ENCODE measurements at regions not wholly inside any gene's neighbourhood (a gene's known extent, or its start where the extent isn't known, plus 50 kb on each side); places are given as distances from the start of the nearest gene placed in this dataset.

DNA sequence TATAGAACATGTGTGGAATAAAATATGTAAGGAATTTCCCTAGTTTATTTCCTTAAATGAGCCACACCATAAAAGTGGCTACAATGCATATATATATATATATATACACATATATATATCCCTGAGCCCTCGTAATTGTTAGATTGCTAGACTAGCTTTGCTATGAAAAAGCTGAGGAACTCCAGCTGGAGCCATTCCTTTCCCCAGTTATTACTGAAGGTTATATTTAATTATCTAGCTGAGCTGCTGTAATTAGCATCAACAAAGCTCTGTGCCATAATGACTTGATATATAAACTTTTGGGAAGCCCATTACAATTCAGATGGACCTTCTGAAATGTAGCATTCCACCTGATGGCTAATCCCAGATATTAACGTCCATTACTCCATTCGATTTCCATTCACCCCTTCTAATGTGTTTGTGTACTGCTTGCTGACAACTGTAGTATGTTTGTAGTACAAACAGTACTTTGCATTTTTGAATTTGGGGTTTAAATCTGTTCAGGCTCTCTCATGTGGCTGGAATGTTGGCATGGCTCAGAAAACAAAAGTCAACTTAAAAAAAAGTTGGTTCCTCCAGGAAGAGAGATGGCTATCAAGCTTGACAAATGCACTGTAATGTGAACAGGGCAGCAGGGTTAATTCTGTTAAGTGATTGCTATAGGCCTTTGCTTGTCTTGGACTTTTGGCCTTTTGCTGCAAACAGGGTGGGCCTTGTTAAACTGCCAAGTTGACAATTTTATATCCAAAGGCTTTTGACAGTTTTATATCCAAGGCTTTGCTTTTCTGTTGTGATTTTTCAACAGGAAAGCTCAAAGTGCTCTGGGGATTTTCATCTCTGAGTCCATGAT is 170.0 kb downstream of the LTN1 start:
- no peak overlapping the region for H2AFZ ChIP-seq (ENCODE audit: insufficient read depth, low read depth, low read length, poor library complexity, severe bottlenecking)
- Mint-ChIP-seq H3K4me1 (no peaks in the 10 kb centered on the region), H3K27ac (no peak overlapping the region), H3K9me3 (ENCODE audit: insufficient read depth) (no peaks in the 10 kb centered on the region), H3K27me3 (peaks cover 5% of the 10 kb centered on the region), H3K4me3 (no peak overlapping the region)
- no peaks in the 10 kb centered on the region for H4K20me1 ChIP-seq (ENCODE audit: control insufficient read depth, insufficient read depth, low read length, poor library complexity, severe bottlenecking)
- no CpG with 5 or more reads among the region's 3 CpGs for WGBS (ENCODE audit: insufficient coverage)
- H3K4me3 ChIP-seq (ENCODE audit: control extremely low read depth in 1 of 5, extremely low read depth in 1 of 5, insufficient read depth in 1 of 5, low read depth in 2 of 5, low read length in 4 of 5): no peak overlapping the region
- H3K79me2 ChIP-seq (ENCODE audit: control insufficient read depth, insufficient read depth, low read length): no peaks in the 10 kb centered on the region
- TF ChIP-seq, protein P1, sequence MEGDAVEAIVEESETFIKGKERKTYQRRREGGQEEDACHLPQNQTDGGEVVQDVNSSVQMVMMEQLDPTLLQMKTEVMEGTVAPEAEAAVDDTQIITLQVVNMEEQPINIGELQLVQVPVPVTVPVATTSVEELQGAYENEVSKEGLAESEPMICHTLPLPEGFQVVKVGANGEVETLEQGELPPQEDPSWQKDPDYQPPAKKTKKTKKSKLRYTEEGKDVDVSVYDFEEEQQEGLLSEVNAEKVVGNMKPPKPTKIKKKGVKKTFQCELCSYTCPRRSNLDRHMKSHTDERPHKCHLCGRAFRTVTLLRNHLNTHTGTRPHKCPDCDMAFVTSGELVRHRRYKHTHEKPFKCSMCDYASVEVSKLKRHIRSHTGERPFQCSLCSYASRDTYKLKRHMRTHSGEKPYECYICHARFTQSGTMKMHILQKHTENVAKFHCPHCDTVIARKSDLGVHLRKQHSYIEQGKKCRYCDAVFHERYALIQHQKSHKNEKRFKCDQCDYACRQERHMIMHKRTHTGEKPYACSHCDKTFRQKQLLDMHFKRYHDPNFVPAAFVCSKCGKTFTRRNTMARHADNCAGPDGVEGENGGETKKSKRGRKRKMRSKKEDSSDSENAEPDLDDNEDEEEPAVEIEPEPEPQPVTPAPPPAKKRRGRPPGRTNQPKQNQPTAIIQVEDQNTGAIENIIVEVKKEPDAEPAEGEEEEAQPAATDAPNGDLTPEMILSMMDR (IDR thresholded peaks at IDR 0.05): no peak
- no peak for TF ChIP-seq EZH2 (IDR thresholded peaks at IDR 0.05; ENCODE audit: borderline replicate concordance, insufficient read depth, low read depth, low read length, poor library complexity, severe bottlenecking)
- no peaks in the 10 kb centered on the region for H3K27me3 ChIP-seq (replicated peaks in 1 of 4; ENCODE audit: control extremely low read depth in 1 of 4, control insufficient read depth in 3 of 4, insufficient read depth in 4 of 4, low read length in 3 of 4)
- no peak overlapping the region for H3K4me2 ChIP-seq (replicated peaks; ENCODE audit: low read depth, low read length, poor library complexity, severe bottlenecking)
- no peaks in the 10 kb centered on the region for H3K9me3 ChIP-seq (ENCODE audit: control extremely low read depth in 1 of 3, control insufficient read depth in 2 of 3, insufficient read depth in 1 of 3, low read length in 2 of 3)
- no peaks in the 10 kb centered on the region for H3K36me3 ChIP-seq (replicated peaks in 1 of 2; ENCODE audit: control extremely low read depth in 1 of 2, control insufficient read depth in 1 of 2, extremely low read depth in 1 of 2, insufficient read depth in 2 of 2, low read length in 1 of 2)
- H3K4me1 ChIP-seq (ENCODE audit: control insufficient read depth in 2 of 2, insufficient read depth in 2 of 2, low read length in 2 of 2): no peaks in the 10 kb centered on the region
- ChIA-PET CTCF (interaction anchor here (1.4 kb wide), 1 partner anchor 77 kb away, joined by 3 read pairs; no protein-coding TSS in a partner anchor), POLR2A (no interaction called here)
- no peak for DNase-seq
- no peak overlapping the region for H3K9ac ChIP-seq (ENCODE audit: low read length)
- H3K27ac ChIP-seq (ENCODE audit: low read length in 2 of 2): no peak overlapping the region
- intact Hi-C loops (cut with micrococcal nuclease): no loop called here
- no peak for ATAC-seq (ENCODE audit: low read depth)

DNA sequence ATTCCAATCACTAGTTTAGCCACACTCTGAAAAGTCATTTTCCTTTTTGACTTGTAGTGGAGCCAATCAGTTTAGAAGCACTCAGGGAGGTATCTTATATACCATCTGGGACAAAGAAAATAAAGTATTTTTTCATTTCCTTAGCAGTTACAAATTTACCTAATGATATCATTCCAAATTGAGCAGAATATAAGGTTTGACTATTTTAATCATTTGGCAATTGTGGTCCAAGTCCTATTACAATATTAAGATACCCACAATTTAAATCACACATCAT is 170.6 kb downstream of the LTN1 start:
- Histone ChIP-seq H3K4me2 (replicated peaks; ENCODE audit: low read depth, low read length, poor library complexity, severe bottlenecking) (no peak overlapping the region), H3K9ac (ENCODE audit: low read length) (no peak overlapping the region), H3K9me3 (ENCODE audit: control extremely low read depth in 1 of 3, control insufficient read depth in 2 of 3, insufficient read depth in 1 of 3, low read length in 2 of 3) (no peaks in the 10 kb centered on the region), H2AFZ (ENCODE audit: insufficient read depth, low read depth, low read length, poor library complexity, severe bottlenecking) (no peak overlapping the region), H4K20me1 (ENCODE audit: control insufficient read depth, insufficient read depth, low read length, poor library complexity, severe bottlenecking) (no peaks in the 10 kb centered on the region), H3K4me3 (ENCODE audit: control extremely low read depth in 1 of 5, extremely low read depth in 1 of 5, insufficient read depth in 1 of 5, low read depth in 2 of 5, low read length in 4 of 5) (no peak overlapping the region), H3K27ac (ENCODE audit: low read length in 2 of 2) (no peak overlapping the region), H3K36me3 (replicated peaks in 1 of 2; ENCODE audit: control extremely low read depth in 1 of 2, control insufficient read depth in 1 of 2, extremely low read depth in 1 of 2, insufficient read depth in 2 of 2, low read length in 1 of 2) (no peaks in the 10 kb centered on the region), H3K79me2 (ENCODE audit: control insufficient read depth, insufficient read depth, low read length) (no peaks in the 10 kb centered on the region), H3K27me3 (replicated peaks in 1 of 4; ENCODE audit: control extremely low read depth in 1 of 4, control insufficient read depth in 3 of 4, insufficient read depth in 4 of 4, low read length in 3 of 4) (no peaks in the 10 kb centered on the region), H3K4me1 (ENCODE audit: control insufficient read depth in 2 of 2, insufficient read depth in 2 of 2, low read length in 2 of 2) (no peaks in the 10 kb centered on the region)
- H3K27me3 Mint-ChIP-seq: peaks cover 5% of the 10 kb centered on the region
- TF ChIP-seq EZH2 (IDR thresholded peaks at IDR 0.05; ENCODE audit: borderline replicate concordance, insufficient read depth, low read depth, low read length, poor library complexity, severe bottlenecking): no peak
- TF ChIP-seq, protein P1 (IDR thresholded peaks at IDR 0.05): no peak
- ChIA-PET CTCF (no interaction called here), POLR2A (no interaction called here)
- H3K4me1 Mint-ChIP-seq: no peaks in the 10 kb centered on the region
- H3K4me3 Mint-ChIP-seq: no peak overlapping the region
- no peak for ATAC-seq (ENCODE audit: low read depth)
- DNase-seq: no peak
- H3K9me3 Mint-ChIP-seq (ENCODE audit: insufficient read depth): no peaks in the 10 kb centered on the region
- H3K27ac Mint-ChIP-seq: no peak overlapping the region
- intact Hi-C loops (cut with micrococcal nuclease): no loop called here
